NCI-H69 (cell line): ENCODE measurements at regions not wholly inside any gene's neighbourhood (a gene's known extent, or its start where the extent isn't known, plus 50 kb on each side); places are given as distances from the start of the nearest gene placed in this dataset.
"Not testable (repeated sequence)": the region's sequence is repeated elsewhere in the genome, so short reads cannot be mapped to it uniquely, and the experiment has no call there.

Experiments used
- DNase-seq: peaks from one replicate; lab custom pipeline; 2025; lab: John Stamatoyannopoulos, UW

GRCh38 chr9:22838266-22838665, 391.6 kb downstream of the DMRTA1 start:
- DNase-seq, result peak; percentile 66

DNA sequence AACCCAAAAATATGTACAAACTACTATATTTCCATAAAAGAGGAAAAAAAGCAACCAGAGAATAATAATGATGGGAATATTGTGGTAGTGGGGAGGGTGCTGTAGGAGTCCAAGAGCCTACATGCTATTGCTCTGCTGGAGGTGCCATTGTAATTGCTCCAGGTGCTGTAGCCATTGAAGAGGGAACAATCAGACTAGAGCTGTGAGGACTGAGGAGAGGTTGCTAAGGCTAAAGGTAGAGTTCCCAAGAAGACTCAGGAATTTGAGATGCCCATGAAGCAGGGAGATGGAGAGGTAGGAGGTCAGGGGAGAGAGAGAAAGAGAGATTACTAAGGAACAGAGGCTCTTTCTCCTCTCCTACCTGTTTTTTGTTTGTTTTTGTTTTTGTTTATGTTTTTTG, 394.0 kb downstream of the DMRTA1 start:
- DNase-seq, result peak; percentile 29

GRCh38 chr9:22845243-22845642, 398.6 kb downstream of the DMRTA1 start:
- not testable (repeated sequence) for DNase-seq

DNA sequence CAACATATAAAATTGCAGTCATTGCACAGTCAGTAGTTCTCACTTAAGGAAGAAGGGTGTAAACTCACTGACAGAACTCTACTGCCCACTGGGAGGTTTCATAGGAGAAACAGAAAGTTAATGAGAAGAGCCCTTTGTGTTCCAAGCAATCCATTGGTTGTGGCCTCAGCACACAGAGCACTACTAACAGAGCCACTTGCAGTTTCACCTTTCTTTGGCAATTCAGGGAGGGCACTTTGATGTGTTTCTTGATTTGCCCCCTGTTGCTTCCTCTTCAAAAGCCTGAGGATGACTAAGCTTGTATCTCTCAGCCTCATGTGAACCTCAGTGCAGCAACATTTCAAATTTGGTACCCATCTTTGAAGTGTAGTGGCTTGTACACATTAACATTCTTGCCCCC, 409.4 kb downstream of the DMRTA1 start:
- peak; percentile 14 for DNase-seq

DNA sequence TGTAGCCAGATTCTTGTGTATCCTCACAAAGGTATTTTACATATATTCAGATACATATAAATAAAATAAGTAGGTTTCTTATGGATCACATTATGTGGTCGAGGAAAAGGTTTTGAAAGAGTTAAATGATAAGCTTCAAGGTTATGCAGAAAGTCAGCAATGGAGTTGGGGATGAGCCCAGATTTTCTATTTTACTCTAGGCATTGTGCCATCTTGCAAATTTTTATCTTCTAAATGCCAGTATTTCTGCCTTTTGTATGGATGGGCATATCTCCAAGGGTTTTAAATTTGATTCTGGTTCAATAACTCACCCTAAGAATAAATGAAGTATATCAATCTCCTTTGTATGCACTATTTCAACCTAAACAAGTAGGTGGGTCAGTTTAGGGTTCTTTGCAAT, 410.7 kb downstream of the DMRTA1 start:
- no peak for DNase-seq

- DNase-seq, result no peak
These were observed 416.5 kb downstream of the DMRTA1 start for GRCh38 chr9:22863106-22863505.

DNA sequence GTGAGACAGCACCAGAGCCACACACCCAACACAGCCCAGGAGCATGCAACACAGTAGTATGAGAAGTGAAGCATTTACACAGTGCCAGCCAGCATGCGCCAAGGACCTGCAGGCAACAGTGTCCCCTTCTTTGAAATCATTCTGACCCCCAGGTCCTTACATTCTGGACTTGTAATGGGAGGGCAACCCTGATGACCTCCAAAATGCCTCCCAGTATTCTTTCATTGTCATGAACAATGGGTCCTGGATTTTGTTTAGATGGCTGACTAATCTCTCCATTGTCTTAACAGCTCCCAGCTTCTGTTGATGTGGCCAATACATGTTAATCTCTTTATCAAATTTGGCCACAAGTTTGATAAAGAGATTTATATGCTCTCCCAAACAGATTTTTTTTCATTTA, 417.1 kb downstream of the DMRTA1 start:
- no peak for DNase-seq

- no peak for DNase-seq
These were observed 446.7 kb downstream of the DMRTA1 start for GRCh38 chr9:22893196-22893843.

GRCh38 chr9:22898591-22898990, 452.0 kb downstream of the DMRTA1 start:
- peak; percentile 33 for DNase-seq

GRCh38 chr9:22911632-22912031, 465.0 kb downstream of the DMRTA1 start:
- no peak for DNase-seq

DNA sequence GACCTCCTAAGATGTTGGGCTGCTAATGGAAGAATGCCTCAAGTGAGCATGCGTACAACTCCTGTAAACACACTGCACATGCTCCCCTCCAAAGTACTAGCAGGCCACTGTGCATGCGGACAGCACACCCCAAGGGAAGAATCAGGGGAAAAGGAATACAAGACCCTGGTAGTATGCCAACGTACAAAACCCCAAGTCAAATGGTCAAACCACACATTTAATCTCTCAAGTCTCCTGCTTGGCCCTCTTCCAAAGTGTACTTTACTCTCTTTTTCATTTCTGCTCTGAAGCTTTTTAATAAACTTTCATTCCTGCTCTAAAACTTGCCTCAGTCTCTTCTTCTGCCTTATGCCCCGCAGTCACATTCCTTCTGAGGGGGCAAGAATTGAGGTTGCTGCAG, 466.4 kb downstream of the DMRTA1 start:
- DNase-seq, result no peak

DNA sequence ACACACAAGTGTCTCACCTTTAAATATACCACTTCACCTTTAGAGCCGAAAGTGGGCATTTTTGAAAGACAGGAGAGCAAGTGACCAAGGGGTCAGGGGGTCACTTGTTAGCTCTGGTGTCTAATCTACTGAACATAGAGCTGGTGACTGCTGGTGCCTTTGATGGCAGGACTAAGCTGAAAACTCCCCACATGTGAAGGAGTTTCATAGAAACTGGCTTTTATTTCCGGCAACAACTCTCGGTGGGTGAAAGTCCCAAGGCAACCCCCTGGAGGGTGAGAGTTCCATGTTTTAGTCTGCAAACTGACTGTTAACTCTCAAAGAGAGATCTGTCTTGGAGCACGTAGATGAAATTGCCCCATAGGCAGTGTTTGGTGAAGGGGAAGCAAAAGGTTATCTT, 466.9 kb downstream of the DMRTA1 start:
- no peak for DNase-seq

DNA sequence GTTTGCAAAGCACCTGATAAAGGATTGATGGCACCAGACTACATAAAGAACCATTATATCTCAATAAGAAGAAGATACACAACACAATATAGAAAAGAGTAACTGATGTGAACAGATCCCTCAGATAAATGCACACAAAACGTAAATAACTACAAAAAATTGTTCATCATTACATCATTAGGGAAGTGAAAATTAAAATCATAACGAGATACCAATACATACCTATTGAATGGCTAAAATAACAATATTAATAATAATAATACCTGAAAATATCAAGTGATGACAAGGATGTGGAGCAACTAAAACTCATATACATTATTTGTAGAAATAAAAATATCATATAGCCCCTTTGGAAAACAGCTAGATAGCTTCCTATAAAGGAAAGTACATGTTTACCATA, 469.5 kb downstream of the DMRTA1 start:
- DNase-seq, result no peak

- no peak for DNase-seq
These were observed 472.8 kb downstream of the DMRTA1 start for GRCh38 chr9:22919423-22919822.

DNA sequence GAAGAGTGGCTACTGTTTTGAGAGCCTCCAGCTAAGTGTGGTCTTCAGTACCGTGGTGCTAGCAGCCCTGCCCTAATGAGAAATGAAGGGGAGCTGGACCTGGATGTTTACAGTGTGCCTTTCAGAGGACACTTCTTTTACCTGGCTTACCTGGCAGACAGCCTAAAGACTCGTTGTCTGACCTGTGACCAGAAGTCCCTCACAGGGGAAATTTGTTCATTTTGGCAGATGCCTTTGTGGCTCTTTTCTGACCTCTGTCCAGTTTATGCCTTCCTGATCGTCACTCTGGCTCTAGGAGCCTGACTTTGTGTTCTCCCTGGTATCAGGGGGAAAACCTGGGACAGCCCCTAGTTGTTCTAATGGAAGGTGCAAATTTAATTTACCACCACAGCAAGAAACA, 475.1 kb downstream of the DMRTA1 start:
- peak; percentile 62 for DNase-seq

GRCh38 chr9:22922222-22922621, 475.6 kb downstream of the DMRTA1 start:
- no peak for DNase-seq

DNA sequence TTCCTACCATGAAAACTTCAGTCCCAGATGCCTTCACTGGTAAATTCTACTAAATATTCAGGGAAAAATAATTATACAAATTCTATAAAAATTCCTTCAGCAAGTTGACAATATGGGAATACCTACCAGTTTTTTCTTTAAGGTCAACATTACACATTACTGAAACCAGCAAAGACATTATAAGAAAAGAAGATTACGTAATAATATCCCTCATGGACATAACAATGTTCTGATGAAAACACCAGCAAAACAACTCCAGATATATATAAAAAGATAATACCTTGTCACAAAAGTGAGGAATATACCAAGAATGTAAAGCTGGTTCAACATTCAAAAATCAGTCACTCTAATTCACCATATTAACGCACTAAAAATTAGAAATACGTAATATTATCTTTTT, 507.9 kb downstream of the DMRTA1 start:
- DNase-seq, result no peak

GRCh38 chr9:22954964-22955363, 508.3 kb downstream of the DMRTA1 start:
- DNase-seq, result no peak

DNA sequence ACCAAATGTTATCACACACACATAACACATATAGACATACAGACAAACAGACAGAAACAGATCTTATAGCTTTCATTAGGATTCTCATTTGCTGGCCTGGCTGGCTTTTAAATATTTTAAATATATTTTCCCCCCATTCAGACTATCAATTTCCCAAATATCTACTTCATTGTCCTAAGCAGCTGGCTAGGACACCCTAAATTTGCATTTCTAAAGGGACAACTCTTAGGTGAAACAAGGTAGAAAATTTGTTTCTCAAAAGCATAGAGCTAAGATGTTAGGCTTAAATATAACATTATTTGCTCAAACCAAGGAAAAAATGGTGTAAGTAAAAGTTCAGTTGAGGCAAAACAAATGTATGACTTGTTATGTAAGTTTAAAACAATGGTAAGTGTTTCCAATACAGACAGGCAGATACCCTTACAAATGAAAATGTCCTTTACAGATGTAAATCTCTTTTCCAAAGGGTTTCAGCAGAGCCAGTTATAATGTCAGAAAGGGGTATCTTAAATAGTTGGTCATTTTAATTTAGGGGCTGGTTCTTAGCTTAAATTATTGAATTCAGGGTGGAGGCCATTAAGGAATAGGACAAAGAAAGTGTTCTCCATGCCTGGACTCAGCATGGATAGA, 522.8 kb downstream of the DMRTA1 start:
- no peak for DNase-seq

GRCh38 chr9:22970434-22970975, 523.9 kb downstream of the DMRTA1 start:
- DNase-seq, result no peak

GRCh38 chr9:22975951-22976350, 529.3 kb downstream of the DMRTA1 start:
- DNase-seq, result no peak

DNA sequence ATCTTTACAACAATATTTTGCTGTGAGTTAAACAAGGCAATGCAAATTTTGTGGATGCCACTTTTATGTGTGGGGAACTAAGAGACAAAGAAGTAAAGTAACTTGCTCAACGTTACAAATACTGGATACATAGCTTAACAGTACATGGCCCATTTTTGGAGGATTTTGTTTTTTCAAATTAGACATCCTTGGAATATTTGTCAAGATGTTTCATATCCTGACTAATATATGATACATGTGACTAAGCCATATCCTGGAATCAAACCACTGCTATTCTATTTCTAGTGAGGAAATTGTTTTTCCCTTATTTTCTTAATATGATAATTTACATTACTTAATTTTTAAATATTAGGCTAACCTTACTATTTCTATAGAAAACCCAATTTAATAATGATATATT, 529.8 kb downstream of the DMRTA1 start:
- DNase-seq, result no peak

DNA sequence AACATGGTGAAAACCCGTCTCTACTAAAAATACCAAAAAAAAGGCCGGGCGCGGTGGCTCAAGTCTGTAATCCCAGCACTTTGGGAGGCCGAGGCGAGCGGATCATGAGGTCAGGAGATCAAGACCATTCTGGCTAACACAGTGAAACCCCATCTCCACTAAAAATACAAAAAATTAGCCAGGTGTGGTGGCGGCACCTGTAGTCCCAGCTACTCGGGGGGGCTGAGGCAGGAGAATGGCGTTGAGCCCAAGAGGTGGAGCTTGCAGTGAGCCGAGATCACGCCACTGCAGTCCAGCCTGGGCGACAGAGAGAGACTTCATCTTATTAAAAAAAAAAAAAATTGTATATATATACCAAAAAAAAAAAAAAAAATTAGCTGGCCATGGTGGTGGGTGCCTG, 533.8 kb downstream of the DMRTA1 start:
- not testable (repeated sequence) for DNase-seq

GRCh38 chr9:22986556-22986955, 539.9 kb downstream of the DMRTA1 start:
- peak; percentile 20 for DNase-seq
